Middle frontal gyrus (tissue), 1 donor: ENCODE measurements at regions not wholly inside any gene's neighbourhood (a gene's known extent, or its start where the extent isn't known, plus 50 kb on each side); places are given as distances from the start of the nearest gene placed in this dataset.
"Not testable (repeated sequence)": the region's sequence is repeated elsewhere in the genome, so short reads cannot be mapped to it uniquely, and the experiment has no call there.

Experiments used
- DNase-seq: peaks from one replicate; pipeline ENCODE4 v3.0.0-alpha.2; 2015; ENCODE audit warnings: low spot score; ENCODE audit errors: extremely low spot score

DNA sequence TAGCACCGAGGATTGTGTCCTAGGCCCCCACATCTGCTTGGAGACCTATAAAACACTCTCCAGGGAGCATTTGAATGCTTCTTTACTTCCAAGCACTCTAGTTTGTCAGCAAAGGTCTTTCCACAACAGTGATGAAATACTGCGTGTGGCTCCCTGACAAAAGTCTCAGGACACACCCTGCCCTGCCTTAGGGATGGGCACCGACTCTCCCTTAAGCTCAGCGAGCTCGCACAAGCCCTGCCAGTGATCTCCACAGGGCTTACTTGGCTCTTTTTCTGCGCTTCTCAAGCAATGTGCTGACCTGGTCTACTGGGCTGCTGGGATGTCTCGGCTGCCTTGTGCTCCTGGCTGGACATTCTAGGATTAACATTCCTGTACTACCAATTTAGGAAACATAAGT is 84.3 kb upstream of the MPP7 start:
- no peak for DNase-seq

- no peak for DNase-seq
Measured at GRCh38 chr10:28391283-28391682, 88.4 kb upstream of the MPP7 start.

GRCh38 chr10:28393956-28394568 is 91.2 kb upstream of the MPP7 start:
- DNase-seq = peak; percentile 9

GRCh38 chr10:28396331-28396730 is 93.5 kb upstream of the MPP7 start:
- no peak for DNase-seq

GRCh38 chr10:28397229-28397628 is 94.4 kb upstream of the MPP7 start:
- no peak for DNase-seq

GRCh38 chr10:28400176-28400575 is 97.3 kb upstream of the MPP7 start:
- no peak for DNase-seq

- DNase-seq = no peak
Measured at GRCh38 chr10:28400681-28401080, 97.8 kb upstream of the MPP7 start.

GRCh38 chr10:28402611-28403073 is 99.8 kb upstream of the MPP7 start:
- not testable (repeated sequence) for DNase-seq

- no peak for DNase-seq
Measured at GRCh38 chr10:28403090-28403489, 100.2 kb upstream of the MPP7 start.

DNA sequence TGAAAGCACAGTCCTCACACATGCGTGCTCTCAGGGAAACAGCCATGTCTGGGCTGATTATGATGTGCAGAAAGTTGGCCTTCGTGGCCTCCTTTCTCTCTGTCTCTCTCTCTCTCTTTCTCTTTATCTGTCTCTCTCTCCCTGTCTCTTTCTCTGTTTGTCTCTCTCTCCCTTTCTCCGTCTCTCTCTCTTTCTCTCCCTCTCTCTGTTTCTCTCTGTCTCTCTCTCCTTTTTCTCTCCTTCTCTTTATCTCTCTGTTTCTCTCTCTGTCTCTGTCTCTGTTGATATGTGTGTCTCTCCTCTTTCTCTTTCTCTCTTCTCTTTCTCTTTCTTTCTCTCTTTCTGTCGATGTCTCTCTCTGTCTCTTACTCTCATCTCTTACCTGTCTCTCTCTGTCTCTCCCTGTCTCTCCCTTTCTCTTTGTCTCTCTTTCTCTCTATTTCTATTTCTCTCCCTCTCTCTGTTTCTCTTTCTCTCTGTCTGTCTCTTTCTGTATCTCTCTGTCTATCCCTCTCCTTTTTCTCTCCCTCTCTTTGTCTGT is 105.4 kb upstream of the MPP7 start:
- no peak for DNase-seq

DNA sequence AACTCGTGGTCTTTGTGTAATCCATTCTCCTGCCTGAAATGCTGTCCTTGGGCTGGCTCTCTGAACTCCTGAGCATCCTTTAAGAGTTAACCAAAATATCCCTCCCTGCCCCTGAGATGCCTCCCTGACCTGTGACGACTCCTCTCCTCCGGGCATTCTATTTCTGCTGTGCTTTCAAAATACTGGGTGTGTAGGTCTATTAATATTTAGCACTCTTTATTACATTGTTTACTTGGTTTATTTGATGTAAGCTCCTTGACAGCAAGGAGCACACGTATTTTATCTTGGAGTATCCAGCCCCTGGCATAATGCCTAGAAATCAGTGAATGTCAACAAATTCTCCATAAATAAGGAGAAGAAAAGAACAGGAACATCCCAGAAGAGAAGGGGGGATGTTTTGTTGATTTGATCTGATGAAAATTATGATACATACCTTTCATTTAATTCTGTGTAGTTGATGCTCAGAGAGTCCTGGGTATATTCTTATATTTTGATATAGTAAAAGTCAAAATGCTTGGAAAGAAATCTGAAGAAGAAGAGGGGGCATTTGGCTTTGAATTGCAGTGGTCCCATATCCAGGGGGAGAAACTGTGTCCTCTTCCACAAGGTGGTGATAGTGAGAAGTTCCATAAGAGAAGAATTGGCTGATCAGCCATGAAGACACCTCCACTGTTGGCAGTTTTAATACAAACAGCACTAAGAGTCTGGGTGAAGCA is 107.7 kb upstream of the MPP7 start:
- no peak for DNase-seq

- no peak for DNase-seq
Measured at GRCh38 chr10:28411136-28411460, 108.2 kb upstream of the MPP7 start.

GRCh38 chr10:28411648-28412047 is 108.8 kb upstream of the MPP7 start:
- no peak for DNase-seq

DNA sequence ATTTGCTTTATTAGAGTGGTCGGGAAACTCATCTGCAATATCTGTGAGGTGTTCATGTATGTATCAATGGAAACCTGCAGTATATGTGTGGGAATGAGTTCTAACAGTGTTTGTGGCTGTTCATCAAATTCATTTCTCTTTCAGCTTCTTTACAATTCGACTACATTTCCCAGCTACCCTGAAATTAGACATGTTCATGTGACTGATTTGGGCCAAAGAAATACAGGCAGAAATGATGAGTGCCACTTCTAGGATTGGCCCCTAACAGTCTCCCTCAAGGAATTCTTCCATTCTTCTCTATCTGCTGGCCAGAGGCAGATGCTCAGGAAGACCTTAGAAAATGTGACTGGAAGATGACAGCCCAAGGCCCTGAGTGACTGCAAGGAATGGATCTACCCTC is 114.8 kb upstream of the WAC start:
- no peak for DNase-seq

DNA sequence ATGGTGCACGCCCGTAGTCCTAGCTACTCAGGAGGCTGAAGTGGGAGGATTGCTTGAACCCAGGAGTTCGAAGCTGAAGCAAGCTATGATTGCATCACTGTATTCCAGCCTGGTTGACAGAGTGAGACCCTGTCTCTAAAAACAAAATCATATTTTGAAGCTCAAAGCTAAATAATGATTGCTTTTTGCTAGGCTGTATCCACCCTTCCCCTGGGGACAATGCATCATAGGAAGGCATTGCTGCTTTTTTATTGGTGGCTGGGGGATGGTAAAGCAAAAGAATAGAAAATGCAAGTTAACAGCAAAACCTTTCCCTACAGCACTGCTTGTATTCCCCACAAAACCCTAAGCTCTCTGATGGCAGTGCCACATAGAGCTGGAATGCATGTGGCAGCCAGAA is 107.5 kb upstream of the WAC start:
- no peak for DNase-seq

DNA sequence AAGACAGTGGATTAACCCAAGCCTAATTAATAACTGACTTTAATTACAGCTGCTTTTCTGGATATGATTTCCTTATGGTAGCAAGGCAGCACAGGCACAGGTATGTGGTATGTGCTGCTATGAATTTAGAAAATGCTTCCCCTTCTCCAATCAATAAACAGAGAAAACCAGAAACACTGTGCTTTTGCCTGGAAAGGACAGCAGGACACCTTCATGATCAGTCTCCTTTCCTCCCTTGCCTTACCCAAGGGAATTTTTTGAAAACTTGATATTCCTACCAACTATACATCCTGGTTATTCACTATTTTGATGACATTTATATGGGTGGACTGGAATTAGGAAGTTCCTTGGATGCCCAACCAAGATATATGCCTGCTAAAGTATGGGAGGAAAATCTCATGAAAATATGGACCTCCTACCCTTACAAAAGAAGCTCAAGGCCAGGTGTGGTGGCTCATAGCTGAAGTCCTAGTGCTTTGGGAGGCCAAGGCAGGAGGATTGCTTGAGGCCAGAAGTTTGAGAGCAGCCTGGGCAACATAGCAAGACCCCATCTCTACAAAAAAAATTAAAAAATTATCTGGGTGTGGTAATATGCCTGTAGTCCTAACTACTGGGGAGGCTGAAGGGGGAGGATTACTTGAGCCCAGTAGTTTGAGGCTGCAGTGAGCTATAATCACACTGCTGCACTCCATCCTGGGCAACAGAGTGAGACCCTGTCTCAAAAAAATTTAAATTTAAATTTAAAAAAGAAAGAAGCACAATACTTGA is 106.3 kb upstream of the WAC start:
- no peak for DNase-seq

GRCh38 chr10:28427376-28427775 is 105.5 kb upstream of the WAC start:
- DNase-seq = no peak

- no peak for DNase-seq
Measured at GRCh38 chr10:28429045-28429444, 103.9 kb upstream of the WAC start.

GRCh38 chr10:28429573-28430216 is 103.2 kb upstream of the WAC start:
- no peak for DNase-seq

- no peak for DNase-seq
Measured at GRCh38 chr10:28431139-28431538, 101.8 kb upstream of the WAC start.

DNA sequence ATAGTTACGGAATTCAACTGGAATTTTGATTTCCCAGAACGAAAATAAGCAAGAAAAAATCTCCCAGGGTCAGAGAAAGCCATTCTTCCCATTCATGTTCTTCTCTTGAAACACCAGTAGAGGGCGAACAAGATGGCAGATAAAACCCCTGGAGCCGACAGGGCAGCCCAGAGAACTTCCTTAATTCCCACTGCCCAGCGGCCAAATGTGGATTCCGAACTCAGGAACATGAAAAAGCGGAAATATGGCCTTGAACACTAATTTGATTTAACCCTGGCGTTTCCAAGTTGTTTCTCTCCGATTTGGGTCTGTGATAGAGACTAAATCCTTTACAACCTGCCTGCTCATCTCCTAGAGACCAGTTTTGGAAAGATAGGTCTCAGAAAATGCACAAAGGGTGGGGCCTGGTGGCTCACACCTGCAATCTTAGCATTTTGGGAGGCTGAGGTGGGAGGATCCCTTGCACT is 100.7 kb upstream of the WAC start:
- no peak for DNase-seq

- no peak for DNase-seq
Measured at GRCh38 chr10:28434063-28434462, 98.9 kb upstream of the WAC start.
